Stimulated activated CD8-positive, alpha-beta memory T cell treated with anti-CD3 and anti-CD28 coated beads, Interleukin-15, amount 100 ng/mL, for 24 hours (primary cell): ENCODE measurements at regions not wholly inside any gene's neighbourhood (a gene's known extent, or its start where the extent isn't known, plus 50 kb on each side); places are given as distances from the start of the nearest gene placed in this dataset.

Experiments used
- DNase-seq: peaks from one replicate; pipeline ENCODE4 v3.0.0-alpha.2; 2020; ENCODE audit warnings: low read depth

DNA sequence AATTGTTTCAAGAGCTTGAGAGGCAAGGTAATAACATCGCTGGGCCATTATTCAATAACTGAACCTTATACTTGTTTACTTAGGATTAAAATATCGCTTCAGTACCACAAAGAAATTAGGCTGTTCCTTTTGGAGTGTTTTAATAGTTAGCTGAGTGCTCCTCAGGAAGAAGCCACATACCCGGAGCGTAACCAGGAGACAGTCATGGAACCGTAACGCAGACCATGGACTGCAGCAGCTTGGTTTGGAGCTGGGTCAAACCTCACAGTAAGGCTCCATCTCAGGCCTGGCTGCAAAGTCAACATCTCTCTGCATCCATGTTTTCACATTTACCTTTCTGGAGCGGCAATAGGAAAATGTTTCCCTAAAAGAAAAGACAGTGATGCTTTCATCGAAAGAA, 599.0 kb downstream of the TNS3 start:
- DNase-seq = no peak

DNA sequence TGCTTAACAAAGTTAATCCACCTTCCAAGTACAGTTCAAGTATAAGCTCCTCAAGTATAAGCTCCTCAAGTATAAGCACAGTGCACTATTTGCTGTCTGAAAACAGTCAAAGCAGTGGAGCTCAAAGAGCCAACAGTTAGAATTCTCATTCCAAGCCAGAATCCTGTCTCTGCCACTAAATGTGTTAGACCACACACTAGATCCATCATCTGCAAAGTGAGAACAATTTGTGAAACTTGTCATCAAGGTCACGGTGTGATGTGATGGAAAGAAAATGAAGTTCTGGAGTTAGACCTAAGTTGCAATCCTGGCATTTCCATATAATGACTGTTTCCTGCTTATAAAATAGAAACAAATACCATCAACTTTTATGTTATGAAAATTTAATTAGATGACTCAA, 602.5 kb downstream of the TNS3 start:
- DNase-seq = no peak

DNA sequence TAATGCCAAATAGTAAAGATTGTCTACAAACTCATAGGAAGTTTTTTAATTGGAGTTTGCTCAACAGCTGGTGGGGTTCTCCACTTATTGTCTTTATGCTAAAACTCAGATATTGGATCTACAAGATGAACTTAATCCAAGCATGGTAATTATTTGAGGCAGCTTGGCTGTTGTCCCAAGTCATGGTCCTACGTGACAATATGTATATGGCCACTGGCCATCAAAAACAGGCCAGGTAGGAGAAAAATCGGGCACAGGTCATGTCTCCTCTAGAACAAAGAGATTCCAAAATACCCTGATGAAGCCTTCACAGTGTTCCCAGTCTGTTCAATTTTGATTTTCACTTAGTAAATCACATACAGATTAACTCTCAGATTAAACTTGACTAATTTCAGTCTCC, 606.4 kb downstream of the TNS3 start:
- DNase-seq = no peak

DNA sequence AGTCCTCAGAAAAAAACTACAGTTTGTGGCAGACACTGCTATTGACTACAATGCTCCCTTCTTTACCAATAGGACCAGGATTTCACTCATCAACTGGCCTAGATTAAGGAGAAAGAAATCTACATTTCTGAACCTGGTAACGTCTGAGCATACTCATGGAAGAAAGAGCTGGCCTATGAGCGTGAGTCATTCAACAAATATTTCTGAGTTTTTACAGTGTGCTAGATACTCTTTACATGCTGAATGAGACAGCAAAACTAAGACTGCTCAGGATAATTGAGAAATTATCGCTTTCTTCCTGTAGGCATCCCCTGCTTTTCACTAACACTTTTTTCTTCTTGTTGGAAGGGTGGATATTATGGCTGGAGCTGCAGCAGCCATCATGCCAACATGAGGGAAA, 609.7 kb downstream of the TNS3 start:
- DNase-seq = no peak

- DNase-seq = no peak
These were observed 611.4 kb downstream of the TNS3 start for GRCh38 chr7:46970476-46970875.

DNA sequence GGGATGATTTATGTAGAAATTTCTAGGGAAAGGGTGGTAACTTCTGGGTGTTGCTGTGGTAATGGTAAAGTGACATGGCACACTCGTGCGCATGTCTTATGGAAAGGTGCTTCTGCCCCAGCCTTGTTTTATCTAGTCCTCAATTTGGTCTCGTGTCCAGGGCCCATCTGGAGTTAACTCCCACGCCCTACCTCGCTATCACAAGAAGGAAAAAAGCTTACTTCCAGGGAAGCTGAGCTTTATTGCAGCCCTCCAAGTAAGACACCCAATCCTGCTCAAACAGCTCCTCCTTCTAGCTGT, 611.8 kb downstream of the TNS3 start:
- DNase-seq = no peak

DNA sequence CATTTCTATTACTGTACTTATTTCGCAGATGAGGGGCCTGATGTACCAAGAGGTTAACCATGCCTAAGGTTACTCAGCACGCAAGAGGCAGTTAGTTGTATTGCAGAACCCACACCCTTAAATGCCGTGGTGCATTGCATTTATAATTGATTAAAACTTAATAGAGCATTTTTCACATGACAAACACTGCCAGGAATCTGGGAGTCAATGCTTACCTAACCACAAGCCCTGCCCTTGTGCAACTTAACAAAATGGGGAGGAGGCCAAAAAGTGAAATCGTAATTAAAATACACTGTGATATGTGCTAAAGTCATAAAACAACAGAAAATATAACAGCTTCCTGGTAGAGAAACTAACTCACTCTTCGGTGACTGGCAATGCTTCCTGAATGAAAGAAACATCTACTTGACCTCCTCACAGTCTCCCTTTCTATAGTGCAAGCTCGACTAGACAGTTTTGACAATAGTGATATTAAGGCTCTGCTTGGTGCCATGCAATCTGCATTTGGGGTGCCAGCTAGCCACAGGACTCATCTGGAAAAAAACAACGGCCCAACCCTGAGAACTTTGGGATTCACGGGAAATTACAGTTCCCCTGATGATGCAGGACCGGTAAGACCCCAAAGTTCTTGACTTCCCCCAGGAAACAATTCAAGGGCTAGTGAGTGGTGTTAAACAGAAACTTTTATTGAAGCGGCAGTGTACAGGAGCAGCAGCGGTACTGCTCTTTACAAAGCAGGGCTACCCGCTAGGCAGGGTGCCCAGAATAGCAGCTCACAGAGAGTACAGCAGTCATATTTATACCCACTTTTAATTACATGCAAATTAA, 612.4 kb downstream of the TNS3 start:
- DNase-seq = no peak

- no peak for DNase-seq
These were observed 613.9 kb downstream of the TNS3 start for GRCh38 chr7:46968003-46968402.

DNA sequence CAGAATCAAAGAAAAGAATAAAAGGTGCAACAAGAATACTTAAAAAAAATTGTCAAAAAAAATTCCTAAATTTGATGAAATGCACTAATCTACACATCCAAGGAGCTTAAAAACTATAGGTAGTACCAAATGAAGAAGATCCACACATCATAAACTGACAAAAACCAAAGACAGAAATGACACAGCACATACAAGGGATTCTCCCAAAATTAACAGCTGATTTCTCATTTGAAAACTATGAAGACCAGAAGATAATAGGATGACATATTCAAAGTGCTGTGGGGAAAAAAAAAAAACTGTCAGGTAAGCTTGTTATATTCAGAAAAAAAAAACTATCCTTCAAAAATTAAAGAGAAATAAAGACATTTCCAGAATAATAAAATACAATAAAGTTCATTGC, 618.2 kb downstream of the TNS3 start:
- no peak for DNase-seq

GRCh38 chr7:46960970-46961369, 620.9 kb downstream of the TNS3 start:
- DNase-seq = no peak

DNA sequence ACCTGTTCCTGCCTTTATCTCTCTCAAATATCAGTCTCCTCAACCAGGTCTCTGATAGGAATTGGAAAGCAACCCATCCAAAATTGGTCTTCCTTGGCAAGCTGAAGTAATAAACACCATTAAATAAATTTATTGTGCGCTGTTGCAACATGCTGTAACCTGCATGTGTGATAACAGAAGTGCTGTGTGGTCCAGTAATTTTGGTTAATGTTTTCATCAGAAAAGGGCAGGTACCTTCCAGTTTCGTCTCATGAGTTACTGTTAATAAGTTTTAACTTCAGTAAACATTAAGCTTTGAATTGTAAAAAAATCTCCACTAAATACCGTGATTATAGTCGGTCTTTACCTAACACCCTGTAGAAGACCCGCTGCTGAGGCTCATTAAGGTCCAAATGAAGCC, 624.7 kb downstream of the TNS3 start:
- no peak for DNase-seq

DNA sequence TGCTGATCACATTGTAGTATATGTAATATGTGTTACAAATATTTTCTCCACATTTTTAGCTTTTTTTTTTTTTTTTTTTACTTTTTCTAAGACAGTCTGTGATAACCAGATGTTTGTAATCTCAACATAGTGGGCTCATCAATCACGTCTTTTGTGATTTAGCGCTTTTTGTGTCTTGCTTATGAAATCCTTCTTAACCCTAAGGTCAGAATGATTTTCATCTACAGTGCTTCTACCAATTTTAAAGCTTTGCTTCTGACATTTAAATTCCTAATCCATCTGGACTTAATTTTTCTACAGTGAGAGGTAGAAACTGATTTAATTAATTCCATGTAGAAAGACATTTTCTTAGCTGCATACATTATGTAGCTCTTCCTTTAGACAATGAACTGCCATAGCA, 626.4 kb downstream of the TNS3 start:
- DNase-seq = no peak

- DNase-seq = no peak
These were observed 627.7 kb downstream of the TNS3 start for GRCh38 chr7:46954181-46954580.

GRCh38 chr7:46953008-46953407, 628.9 kb downstream of the TNS3 start:
- no peak for DNase-seq

GRCh38 chr7:46949270-46949931, 632.5 kb downstream of the TNS3 start:
- DNase-seq = no peak

DNA sequence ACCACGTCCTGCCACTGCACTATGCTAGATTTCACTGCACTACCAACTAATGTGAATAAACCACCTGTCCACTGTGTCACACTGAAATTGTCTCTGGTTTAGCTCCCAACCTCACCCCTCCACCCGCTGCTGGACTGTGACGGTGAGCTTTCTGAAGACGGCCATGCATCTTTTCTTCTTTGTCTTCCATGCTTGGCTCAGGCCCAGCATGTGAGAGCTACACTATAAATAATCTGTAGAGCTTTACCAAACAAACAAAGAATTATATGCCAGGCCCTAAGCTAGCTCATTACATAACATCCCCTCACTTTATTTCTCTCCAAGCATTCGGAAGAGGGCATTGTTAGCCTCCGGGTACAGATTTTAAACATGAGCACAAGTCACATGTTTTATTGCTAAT, 633.2 kb downstream of the TNS3 start:
- DNase-seq = no peak

DNA sequence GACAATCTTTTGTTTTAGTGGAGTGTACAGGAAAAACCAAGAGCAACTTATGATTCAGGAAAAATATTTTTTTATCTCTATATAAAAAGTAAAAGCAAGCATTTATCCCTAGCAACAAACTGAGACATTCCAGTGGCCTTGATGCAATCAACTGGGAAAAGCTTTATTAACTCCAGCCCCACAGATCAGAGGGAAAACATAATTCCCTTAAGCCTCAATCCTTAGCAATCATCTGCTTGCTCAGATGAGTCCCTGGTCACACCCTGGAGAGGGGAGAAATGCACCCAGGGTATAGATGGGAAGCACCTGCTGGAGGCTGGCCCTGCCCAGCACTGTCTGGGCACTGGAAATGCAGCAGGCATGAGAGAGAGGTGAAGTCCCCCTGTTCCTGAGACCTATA, 636.6 kb downstream of the TNS3 start:
- no peak for DNase-seq

GRCh38 chr7:46943996-46944395, 637.9 kb downstream of the TNS3 start:
- no peak for DNase-seq

DNA sequence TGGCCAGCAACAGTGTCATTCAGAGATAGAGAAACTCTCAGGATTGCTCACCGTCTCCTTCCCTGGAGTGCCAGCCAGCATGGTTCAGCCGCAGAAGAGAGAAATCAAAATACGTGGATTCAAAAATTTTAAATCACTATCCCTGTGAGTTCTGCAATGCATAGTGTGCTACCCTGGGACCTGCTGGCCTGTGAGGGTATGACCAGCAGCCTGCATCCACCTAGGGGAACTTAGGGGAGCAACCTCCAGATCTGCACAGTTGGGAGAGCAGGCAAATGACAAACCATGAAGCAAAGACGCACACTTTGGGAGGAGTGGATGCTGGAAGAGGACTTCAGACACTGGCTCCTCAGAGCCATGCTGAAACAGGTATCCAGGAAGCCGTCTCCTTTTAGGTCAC, 639.3 kb downstream of the TNS3 start:
- DNase-seq = no peak

DNA sequence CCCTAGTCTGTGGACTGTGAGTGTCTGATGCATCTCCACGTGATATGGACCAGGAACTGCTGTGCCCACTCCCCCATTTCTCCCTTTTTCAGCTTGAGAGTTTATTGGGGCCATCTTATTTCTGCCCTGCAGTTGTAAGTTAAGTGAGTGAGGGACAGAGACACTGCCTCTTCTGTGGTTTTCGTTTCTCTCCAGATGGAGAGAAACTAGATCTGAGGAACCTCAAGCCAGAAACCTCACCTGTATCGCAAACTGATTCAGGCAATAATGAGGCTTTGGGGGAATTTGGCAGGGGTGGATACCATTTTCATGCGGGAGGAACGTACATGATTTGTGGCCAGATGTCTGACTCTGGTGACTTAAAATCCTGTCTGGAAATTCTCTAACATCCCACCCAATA, 641.7 kb downstream of the TNS3 start:
- no peak for DNase-seq

- DNase-seq = no peak
These were observed 642.4 kb downstream of the TNS3 start for GRCh38 chr7:46939558-46939957.

- no peak for DNase-seq
These were observed 642.8 kb downstream of the TNS3 start for GRCh38 chr7:46939089-46939488.

DNA sequence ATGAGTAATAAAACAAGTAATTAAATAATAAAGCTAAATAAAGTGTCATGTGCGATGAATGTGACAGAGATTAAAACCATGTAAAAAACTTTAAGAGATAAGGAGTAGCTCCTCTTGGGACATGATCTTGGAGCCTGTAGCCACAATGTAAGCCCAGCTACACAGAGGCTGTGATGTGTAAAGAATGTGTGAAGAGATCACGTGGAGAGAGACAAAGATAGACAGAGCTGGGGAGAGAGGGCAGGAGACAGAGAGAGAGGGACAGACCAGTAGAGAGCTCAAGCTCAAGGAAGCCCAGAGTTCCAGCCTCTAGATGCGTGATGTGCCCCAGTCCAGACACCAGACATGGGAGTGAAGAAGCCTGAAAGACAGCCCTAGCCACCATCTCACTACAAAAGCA, 644.1 kb downstream of the TNS3 start:
- no peak for DNase-seq

DNA sequence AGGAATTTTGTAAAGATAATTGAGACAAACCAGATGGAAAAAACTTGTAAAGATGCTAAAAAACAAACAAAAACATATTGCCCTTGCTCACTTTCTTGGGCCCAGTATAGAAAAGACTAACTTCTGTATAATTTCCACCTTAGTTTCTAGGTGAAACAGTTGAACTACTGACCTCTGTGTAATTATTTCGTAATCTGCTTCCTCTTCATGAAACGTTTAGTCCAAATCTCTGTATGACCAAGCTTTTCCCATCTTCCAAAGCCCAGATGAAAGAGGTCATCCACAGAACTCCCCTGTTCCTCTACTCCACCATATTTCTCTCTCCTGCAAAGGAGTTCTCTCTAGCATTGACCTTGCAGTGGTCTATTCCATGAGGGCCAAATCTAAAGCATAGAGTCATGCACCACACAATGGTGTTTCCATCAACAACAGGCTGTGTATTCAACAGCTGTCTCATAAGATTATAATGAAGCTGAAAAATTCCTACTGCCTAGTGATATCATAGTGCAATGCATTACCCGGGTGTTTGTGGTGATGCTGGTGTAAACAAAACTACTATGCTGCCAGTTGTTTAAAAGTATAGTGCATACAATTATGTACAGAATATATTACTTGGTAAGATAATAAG, 647.6 kb downstream of the TNS3 start:
- DNase-seq = no peak
